DMS53 treated with DMSO at 0.1 percent for 48 hours (cell line): ENCODE measurements at regions not wholly inside any gene's neighbourhood (a gene's known extent, or its start where the extent isn't known, plus 50 kb on each side); places are given as distances from the start of the nearest gene placed in this dataset.

Experiments used
- DNase-seq: peaks from one replicate; lab custom pipeline; 2025; ENCODE audit not compliant: unreplicated experiment; lab: John Stamatoyannopoulos, UW

DNA sequence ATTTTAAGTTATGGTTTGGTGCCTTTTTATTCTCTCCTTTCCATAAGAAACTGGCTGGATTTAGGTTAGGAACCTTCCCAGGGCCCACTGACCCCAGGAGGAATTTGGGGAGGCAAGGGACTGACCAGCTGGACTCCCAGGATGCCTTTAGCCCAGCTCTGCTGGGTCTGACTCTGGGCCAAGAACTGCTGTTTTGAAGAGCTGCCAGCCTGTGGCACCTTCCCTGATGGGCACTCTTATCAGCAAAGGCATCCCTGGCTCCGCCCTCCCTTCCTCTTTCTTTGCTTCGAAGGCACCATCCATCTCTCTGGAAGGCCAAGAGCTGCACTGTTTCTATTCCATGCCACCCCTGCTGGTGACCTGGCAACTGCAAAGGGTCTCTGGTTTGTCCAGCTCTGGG, 174.7 kb downstream of the POU4F1 start:
- no peak for DNase-seq

DNA sequence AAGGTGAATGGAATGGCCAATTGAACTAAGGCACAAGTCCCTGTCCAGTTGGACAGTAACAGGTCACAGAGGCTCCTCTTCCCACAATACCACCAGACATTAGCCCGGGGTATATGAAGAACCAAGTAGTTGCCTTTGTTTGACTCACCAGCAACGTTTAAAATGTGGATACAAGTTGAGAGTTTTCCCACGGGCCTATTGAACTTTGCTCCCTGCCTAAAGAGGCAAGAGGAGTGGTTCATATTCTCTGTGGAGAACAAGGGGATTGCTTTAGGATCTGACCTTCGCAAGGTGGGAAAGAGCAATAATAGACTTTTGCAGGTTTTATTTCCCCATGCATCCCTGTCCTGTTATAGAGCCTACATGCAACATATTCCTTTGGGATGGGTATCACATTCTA, 177.2 kb downstream of the POU4F1 start:
- DNase-seq = no peak

DNA sequence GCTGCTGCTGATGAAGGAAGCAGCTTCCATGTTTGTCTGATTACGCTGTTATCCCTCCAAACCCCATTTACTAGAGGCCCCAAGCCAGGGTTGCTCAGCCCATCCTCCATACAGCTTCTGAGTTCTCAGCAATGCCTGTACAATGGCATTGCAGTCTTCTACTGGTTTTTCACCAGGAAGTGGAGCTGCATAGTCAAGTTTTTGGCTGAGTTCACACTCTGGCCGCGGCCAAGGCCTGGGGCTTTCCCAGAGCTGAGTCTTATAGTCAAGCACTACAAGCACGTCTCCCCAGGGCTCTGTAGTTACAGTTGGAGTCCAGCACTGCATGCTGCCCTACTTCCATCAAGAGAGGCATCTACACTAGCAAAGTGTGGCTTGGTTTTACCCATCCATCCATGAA, 182.5 kb downstream of the POU4F1 start:
- DNase-seq = no peak

DNA sequence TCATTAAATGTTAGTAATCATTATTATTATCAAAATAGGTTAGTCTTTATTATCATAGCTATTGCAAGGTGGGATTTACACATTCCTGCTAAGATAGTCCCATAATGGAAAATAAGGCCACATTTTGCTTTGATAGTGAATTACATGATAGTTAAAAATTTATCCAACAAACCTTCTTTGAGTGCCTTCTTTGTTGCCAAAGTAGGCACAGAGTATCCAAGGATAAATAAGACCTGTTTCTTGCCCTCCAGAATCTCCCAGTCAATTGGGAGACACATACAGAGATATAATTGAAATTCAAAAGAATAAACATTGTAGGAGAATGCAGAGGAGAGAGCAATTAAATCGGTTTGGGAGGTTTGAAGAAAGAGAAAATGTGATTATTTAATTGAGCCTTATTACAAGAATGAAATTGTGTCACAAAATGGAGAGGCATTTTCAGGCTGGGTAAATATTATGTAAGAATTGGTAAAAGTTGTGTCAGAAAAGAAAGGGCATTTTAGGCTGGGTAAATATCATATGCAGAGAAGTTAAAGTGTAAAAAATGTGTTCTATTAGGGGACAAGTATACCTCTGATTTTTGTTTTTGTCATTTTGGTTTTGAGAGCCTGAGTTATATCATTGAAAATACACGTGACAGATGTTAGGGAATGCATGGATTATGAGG, 189.3 kb downstream of the POU4F1 start:
- no peak for DNase-seq

DNA sequence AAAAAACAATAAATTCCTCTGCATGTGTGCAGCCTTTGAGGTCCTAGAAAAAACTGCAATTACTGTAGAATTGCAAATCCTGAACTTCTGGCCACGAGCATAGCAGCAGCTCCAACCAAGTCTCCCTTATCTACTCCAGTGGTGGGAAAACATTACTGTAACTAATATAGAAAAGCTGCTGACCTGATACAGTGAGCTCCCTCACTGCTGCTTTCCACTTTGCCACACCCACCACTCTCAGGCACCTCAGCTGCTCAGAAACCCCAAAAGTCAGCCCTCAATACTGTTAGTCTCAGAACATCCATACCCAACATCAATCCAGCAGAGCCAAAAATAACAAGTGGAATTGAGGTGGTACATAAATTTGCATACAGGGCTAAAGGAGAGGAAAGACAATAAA, 192.5 kb downstream of the POU4F1 start:
- no peak for DNase-seq

DNA sequence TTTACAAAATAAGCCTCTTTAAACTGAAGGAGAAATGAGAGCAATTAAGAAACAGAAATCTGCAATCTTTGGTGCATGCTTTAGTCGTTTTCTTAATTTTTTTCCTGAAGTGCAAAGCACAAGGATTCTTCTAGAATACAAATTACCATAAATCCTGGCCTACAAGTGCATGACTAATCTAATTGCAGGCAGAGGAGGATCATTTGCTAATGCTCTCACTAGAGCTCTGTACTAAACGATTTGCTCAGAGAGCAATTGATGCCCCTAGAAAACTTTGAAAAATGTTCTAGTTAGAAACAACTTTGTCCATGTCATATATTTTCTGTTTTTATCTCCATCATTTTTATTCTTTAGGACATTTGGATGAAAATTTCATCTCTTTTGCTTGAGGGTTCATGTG, 193.2 kb downstream of the POU4F1 start:
- no peak for DNase-seq

DNA sequence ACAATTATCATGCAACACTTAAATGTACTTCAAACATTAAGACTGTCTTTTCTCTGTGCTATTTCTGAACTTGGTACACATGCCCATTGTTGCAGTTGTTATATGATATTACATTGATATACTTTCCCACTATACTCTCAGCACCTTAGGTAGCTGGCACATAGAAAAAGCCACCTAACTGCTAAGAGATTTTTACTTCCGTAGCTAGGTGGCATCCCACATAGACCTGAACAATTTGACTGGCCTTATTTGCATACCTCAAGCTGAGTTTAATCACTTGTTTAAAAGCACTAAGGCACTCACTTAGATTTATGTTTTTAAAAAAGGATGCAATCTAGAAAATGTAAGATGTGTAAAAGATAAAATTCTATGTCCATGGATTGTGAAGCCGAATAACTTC, 194.2 kb downstream of the POU4F1 start:
- no peak for DNase-seq

DNA sequence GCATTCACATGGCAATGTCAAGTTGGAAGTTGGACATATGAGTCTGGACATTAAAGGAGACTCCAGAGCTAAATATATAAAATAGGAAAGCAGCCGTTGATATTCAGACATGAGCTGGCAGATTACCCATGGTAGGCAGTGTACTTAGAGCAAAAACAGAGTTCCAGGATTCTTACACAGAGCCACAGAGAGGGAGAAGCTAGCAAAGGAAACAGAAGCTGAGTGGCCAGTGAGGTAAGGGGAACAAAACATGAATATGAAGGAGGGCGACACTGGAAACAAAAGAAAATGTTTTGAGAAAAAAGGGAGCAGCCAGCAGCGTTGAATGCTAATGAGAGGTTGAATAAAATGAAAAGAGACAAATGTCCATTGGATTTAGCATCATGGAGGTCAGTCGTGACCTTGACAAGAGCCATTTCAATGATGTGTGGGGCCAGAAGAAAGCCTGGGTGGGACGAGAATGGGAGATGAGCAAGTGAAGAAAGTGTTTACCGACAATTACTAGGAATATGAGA, 198.4 kb downstream of the POU4F1 start:
- no peak for DNase-seq

DNA sequence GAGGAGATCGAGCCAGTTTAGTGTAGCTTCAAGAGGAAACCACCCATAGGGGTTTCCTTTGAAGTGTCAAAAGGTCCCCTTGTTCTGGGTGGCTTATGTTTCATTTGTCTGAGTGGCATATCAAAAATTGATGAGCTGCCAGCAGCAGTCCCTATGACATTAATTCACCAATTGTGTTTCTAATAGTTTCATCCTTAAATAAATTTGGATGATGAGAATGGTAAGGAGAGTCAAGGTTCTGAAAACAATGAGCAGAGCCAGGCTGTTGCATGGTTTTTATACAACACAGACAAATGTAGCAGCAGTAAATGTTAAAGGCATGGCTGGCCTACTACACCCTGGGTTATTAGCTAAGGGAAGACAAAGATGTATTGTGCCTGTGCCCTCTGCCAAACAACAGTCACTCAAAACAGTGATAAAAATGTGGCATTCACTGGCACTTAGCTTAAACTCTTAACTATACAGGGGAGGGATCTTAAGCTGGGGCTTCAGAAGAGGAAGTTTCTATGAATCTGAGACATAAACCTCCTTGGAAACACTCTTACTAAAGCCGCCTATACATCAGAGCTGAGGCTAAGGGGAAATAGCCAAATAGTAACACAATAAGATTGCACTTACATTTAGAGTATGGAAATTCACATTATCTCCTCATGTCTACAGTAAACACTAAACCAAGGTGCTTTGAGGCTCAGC, 200.5 kb downstream of the POU4F1 start:
- no peak for DNase-seq

DNA sequence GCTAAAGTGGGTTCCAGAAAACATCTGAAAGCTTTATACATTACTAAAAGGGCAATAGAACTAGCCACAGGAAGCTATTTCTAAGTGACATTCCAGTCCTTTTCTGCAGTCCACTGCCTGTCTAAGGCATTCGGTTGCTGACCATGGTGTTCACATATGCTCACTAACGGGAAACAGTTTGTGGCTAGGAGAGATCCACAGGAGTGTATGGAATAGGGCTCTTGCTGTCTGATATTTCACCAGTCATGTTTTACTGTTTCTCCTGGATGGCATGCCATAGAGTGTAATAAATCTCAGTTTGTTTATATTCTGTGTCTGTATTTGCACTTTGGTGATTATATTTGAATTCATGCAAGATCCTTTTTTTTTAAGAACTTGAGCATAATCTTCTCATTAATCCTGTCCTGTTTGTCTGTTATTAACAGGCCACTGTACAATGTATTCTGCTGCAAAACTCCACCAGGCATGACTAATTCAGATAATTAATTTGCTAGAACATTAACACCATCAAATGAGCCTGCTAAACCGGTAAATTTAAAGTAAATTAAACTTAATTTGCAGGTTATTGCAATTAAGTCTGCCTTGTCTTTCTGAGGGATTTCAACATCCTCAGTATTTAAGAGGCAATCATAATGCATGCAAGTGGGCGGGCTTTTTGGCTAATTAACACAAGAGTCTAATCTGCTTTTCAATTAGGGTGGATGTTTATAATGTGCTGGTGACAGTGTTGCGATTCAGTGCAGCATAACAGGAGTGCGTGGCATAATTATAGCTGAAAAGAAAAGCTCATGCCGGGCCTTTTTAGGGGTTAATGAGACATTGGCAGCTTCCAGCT, 201.3 kb downstream of the POU4F1 start:
- no peak for DNase-seq

DNA sequence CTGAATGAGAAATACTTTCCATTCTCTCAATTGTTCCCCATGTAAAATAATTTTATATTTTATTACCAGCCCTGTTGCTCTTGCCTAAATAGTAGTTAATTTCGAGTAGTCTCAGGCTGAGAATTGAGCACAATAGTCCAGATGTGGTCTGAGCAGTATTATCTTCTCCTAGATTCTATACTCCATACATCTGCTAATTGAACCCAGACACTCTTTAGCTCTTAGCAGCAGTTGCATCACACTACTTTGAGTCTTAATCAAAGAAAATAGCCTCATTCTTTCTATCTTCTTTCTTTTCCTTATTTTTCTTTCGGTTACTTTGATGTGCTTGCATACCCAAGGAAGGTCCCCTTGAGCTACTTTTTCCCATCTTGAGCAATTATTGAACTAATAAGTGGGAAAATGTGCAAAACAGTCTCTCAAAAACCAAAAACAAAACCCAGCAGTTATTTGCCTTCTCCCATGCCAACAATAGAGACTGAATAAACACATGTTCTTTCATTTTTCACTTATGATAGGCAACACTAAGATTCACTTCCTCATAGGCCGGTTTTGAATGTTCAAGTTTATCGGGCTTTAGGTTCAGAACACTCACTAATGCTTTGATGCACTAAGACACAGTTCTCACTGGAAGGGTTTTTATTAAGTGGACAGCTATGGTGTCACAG, 204.5 kb downstream of the POU4F1 start:
- no peak for DNase-seq

DNA sequence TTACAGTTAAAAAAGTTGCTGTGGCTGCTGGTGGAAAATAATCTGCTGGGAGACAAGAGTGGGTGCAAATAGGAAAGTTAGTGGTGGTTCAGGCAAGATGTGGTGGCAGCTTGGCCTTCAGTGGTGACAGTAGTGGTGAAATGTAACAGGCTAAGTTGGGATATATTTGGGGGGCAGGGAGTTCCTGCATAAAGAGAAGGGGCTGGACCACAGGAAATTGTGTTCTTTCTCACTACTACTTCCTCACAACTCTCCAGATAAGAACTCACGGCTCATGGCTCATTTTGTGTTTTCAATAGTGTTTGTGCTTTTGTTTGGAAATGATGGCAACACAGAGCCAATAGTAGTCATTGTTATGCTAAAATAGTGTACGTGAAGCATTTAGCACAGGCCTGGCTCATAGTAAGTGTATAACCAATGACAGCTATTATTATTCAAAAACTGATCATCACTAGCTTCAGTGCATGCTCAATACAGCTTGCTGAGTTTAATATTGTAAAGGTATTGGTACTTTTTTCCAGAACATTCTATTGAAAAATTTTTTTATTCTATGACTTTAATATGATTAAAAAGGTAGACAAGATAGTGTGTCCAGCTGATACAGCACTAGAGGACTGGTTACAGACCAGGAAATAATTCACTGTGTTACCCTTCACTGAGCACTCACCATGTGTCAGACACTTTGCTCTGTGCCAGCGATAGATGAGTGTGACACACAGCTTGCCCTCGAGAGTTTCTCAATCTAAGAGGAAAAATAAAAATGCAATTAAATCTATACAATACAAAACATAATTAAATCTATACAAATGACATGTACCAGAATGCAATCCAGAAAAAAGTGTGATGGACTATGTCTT, 209.8 kb downstream of the POU4F1 start:
- no peak for DNase-seq

DNA sequence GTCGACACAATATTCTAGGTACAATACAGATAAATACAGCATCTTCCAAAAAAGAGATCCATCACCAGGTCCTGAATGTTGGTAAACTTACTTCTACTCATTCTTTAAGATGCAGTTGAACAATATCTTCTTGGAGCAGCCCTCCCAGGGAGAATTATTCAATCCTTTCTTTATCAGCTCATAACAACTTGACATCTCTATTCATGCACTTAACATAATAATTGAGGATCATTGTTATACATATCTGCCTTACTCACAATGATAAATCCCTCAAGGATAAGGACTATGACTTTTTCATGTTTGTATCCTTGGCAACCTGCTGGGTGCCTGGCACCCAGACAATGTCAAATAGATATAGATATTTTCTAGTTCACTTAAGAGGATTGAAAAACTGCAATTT, 219.5 kb downstream of the POU4F1 start:
- DNase-seq = no peak

DNA sequence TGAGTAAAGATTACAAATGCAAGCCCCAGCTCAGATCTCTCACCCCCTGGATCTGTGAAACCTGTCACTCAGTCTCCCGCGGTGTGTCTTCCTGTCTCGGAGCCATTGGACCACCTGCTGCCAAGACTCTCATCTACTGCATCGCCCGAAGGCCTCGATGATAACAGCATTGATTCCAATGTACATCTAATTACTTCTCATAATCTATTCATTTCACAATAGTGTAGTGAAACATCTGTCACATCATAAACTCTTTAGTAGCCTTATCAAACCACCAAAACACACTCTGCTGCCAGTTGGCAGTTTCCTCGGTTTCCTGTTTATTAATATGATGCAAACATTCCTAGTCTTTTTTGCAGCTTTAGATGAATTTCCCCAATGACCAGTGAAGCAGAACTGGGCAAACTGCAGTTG, 220.3 kb downstream of the POU4F1 start:
- no peak for DNase-seq

DNA sequence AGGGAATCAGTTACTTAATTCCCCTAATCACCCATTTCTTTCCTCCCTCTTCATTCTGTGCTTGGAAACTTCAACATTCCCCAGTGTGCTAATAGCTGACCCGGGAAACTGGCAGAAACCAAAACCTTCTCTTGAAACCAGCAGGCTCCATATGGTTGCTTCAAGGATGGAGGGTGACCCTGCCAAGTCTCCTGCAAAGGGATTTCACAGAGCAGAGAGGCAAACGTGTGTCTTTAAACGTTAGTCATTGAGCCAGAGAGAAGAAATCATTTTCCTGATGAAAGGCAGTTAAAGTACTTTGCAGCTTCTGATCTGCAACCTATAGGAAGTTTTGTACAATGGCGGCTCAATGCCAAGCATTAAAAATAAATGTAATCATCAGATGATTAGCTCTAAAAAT, 220.9 kb downstream of the POU4F1 start:
- no peak for DNase-seq

DNA sequence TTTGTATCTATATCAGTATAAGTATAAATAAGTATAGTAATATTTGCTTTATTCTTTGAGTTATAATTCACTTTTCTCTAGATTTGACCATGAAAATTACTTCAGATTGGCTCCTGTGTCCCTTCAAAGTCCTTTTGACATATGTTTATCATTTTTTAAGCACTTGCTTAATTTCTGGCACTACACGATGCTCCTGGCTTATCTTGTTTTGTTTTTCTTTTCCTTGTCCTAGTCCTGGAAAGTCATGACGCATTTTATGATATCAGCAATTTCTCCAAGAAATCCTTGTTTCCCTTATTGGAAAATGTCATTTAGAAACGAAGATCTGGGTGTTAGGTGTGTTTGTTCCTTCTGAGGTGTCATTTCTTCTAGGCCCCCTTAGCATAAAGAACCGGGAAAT, 226.5 kb downstream of the POU4F1 start:
- DNase-seq = no peak

DNA sequence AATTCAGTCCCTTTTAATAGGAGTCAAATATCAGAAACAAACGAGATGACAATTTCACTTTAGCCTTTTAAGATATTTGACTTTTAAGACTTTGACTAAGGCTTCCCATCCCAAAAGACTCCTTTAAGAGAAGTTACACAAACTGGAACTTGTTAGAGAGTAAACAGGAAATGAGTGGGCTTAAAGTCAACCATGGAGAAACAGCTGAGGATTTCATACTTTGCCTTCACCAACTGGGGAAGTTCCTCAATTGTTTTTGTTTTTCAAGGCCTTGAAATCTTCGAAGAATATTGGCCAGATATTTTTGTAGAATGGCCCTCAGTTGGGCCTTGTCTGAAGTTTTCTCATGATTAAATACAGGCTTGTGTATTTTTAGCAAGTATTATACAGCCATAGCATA, 227.3 kb downstream of the POU4F1 start:
- no peak for DNase-seq

DNA sequence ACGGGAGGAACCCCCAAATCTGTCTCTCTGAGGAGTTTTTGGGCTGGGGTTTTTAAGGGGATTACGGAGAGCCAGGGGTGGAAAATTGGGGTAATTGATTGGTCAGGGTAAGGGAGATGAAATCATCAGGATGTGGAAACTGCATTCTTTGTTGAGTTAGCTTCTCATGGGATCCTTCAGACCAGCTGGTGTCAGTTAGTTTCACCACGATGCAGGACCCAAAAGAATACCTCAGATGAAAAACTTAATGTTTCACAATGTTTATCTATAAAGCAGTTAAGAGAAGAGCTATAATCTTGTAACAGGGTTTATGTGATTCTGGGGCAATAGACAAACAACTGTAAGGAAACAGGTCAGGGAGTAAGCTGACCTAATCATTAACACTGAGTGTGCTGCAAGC, 230.8 kb downstream of the POU4F1 start:
- DNase-seq = no peak

DNA sequence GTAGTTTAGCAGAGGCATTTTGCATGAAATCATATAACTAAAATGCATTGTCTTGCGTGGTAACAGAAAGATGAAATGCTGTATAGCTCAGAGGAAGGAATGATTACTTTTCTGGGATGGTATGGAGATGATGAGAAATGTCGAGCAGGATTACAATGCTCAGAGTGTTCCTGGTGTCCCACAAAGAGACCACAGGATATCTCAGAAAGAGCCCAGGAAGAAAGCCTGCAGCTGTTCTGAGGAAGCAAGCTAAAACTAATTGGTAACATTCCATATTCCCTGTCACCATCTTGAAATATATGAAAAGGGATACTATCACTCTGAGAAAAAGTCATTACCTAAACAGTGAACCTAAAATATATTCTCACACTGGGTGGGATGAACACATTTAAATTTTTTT, 233.1 kb downstream of the POU4F1 start:
- no peak for DNase-seq

DNA sequence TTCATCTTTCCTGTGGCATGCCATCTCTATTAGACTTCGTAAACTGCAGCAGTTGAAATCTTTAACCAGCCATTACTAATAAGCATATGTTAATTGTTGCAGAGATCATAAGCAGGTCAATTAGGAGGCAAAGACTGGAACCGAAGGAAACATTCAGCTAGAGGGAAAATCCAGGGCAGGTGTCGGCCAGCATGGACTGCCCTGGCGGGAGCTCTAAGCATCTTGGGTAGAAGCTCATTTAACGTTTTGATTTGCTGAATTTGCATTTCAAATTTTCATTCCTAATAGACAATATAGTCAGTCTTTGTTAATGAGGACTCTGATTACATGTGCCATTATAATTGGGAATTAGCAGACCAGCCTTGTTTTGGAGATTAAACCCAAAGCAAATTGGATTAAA, 238.6 kb downstream of the POU4F1 start:
- DNase-seq = no peak
